ENCODE measurements at regions not wholly inside any gene's neighbourhood (a gene's known extent, or its start where the extent isn't known, plus 50 kb on each side); places are given as distances from the start of the nearest gene placed in this dataset.
A peak's percentile ranks its signal among the peaks of the same experiment; 100 is the strongest.

- no peak for ATAC-seq
These were observed 59.7 kb upstream of the TCF20 start for GRCh38 chr22:42330170-42330569.

- no peak for ATAC-seq
These were observed 59.1 kb upstream of the TCF20 start for GRCh38 chr22:42329504-42329903.

- ATAC-seq = no peak
These were observed 58.3 kb upstream of the TCF20 start for GRCh38 chr22:42328784-42329145.

GRCh38 chr22:42328130-42328783, 57.8 kb upstream of the TCF20 start:
- ATAC-seq = no peak

- no peak for ATAC-seq
These were observed 57.1 kb upstream of the TCF20 start for GRCh38 chr22:42327462-42328129.

- ATAC-seq = no peak
These were observed 56.3 kb upstream of the TCF20 start for GRCh38 chr22:42326801-42327200.

GRCh38 chr22:42326301-42326700, 55.8 kb upstream of the TCF20 start:
- ATAC-seq = no peak

GRCh38 chr22:42324990-42325710, 54.7 kb upstream of the TCF20 start:
- ATAC-seq = peak in 1 of 2 donors; percentile 9

GRCh38 chr22:42324566-42324965, 54.1 kb upstream of the TCF20 start:
- no peak for ATAC-seq

- no peak for ATAC-seq
These were observed 53.5 kb upstream of the TCF20 start for GRCh38 chr22:42323971-42324370.

- ATAC-seq = no peak
These were observed 52.1 kb upstream of the TCF20 start for GRCh38 chr22:42322562-42322926.

- no peak for ATAC-seq
These were observed 51.6 kb upstream of the TCF20 start for GRCh38 chr22:42321908-42322561.

GRCh38 chr22:42320443-42321416, 50.3 kb upstream of the TCF20 start:
- no peak for ATAC-seq
